NCI-H446 treated with DMSO at 0.1 percent for 48 hours (cell line): ENCODE measurements at regions not wholly inside any gene's neighbourhood (a gene's known extent, or its start where the extent isn't known, plus 50 kb on each side); places are given as distances from the start of the nearest gene placed in this dataset.

Source experiments
- DNase-seq: peaks from one replicate; lab custom pipeline; 2025; lab: John Stamatoyannopoulos, UW

DNA sequence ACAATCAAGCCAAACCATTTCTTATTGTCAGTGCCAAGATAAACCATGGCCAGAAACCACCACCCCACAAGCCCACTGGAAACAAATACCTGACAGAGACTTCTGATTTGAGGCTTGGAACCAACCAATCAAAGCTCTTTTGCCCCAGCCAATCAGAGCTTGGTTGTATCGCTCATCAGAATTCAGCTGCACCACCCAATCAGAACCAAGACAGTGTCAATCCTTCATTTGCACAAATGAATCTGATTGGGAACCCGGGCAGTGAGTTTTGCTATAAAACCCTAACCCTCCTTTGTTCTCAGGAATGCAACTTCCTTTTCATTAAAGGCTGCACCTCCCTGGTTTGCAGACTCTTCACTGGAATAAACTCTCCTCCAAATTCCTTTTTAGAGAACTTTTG is 87.4 kb downstream of the ELAPOR2 start:
- no peak for DNase-seq

DNA sequence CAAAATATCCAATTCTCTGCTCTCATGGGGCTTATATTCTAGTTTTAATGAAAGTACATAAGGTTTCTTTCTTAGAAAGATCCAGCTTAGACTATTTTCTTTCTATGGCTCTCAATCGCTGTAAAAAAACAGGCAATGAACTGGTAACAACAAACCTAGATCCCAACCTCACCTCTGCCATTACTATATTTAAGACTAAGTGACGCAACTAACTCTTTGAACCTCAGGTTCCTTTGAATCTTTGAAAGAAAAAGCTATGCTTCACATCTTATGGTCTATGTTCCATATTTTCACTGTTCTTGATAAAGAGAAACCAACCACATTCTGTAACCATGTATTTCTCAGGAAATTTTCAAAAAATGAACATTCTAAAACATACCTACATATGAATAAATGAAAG is 88.5 kb downstream of the ELAPOR2 start:
- DNase-seq, result no peak

DNA sequence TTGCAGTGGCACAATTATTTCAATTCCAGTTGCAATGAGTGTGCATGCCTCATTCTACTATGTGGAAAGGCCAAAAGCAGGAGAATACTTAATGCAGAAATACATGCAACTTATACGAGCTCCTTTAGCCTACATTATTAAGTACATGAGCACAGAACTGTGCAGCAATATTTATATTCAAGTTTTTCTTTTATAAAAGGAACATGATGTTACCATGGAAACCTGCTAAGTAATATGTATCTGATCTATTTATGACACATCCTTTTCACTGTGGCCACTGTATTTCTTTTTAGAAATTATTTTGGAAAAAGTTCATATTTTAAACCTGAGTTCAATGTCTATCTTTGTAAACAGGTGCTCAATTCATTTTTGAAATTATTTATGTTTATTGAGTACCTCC is 88.9 kb downstream of the ELAPOR2 start:
- no peak for DNase-seq

DNA sequence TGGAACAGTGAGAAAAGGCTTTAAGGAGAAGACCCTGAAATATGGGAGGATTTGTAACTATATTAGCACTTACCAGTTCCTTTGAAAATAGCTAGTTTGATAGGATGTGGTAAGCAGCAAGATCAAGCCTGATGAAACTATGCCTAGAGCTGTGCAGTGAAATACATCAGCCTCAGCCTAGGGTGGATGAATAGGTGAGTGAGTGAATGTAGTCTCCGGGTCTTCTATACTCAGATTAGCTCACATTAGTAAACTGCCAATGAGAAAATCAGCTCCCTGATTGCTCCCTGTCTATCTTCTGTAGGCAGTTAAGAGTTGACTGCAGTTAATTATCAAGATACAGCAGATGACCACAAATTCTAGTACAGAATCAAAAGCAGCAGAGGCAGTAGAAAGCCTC is 89.6 kb downstream of the ELAPOR2 start:
- DNase-seq, result no peak

DNA sequence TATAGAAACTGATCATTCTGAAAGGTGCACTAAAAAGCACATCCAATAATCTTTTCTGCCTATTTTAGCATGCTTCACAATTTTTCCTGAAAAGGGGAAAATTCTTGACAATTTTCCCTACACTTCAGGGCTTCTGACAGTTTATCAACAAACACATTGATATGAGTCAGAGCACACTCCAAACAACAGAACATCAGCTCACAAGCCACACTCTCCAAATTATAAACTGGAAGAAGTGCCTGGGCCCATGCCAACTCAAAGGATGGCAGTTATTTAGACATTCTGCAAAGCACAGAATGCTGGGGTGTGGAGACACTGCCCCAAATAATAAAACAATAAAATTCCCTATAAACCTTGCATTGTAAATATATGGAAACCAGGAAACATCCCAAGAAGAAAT is 90.8 kb downstream of the ELAPOR2 start:
- DNase-seq, result peak; percentile 40

DNA sequence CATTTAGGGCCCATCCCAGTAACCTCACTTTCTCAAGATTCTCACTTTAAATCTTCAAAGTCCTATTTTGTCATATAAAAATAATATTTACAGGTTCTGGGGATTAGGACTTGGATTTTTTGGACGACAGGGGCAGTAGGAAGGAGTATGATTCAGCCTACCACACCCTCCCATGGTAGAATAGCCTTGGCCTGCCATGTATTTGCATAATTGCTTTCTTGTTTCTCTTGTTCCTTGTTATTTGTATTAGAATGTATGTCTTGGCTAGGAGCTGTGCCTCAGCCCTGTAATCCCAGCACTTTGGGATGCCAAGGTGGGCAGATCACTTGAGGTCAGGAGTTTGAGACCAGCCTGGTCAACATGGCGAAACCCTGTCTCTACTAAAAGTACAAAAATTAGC is 92.5 kb downstream of the ELAPOR2 start:
- no peak for DNase-seq

DNA sequence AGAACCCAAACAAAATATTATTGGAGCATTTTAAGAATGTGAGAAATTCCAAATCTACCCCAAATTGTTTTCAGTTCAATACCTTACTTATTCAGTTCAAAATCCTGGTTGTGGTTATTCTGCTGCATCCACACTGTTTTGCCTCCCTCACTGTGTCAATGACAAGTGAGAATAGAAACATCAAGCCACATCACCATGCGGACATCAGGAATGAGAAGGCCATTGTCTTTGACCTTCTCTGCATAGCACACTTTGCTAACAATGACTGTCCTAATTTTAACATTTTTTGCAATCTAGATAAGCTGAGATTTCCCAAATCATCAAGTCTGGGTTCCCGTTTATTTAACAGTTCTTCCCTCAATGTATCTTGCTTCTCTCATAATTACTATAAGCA is 93.7 kb downstream of the ELAPOR2 start:
- DNase-seq, result no peak

DNA sequence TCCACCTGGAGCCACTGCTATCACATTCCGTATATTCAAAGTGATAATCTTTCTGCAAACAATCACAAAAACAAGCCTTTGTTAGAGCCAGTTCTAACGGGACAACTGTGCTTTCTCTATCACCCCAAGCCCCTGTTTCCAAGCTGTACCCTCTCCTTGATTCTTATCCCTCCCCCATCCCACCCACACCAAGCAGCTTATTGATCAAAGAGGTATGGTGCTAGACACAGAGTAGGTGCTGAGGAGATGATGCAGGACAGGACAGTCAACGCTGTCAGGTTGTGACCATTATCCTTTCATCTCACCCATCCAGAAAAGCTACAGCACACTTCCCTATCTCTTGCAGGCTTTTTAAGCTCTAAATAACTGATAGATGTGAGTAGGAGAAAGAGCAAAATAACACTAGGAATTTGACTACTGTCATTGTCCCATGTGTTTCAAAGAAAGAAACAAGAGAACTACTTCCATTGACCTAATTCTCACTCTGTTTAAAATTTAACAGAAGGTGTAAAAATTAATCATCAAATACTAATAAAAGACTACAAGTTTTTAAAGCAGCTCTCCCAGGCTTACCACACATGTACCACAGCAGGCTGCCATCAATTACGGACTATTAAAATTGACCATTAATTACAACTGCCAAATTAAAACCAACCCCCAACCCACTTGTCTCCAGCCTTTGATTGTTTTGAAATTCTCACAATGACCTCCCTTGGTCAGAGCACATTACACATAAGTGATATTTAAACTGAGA is 94.3 kb downstream of the ELAPOR2 start:
- no peak for DNase-seq

DNA sequence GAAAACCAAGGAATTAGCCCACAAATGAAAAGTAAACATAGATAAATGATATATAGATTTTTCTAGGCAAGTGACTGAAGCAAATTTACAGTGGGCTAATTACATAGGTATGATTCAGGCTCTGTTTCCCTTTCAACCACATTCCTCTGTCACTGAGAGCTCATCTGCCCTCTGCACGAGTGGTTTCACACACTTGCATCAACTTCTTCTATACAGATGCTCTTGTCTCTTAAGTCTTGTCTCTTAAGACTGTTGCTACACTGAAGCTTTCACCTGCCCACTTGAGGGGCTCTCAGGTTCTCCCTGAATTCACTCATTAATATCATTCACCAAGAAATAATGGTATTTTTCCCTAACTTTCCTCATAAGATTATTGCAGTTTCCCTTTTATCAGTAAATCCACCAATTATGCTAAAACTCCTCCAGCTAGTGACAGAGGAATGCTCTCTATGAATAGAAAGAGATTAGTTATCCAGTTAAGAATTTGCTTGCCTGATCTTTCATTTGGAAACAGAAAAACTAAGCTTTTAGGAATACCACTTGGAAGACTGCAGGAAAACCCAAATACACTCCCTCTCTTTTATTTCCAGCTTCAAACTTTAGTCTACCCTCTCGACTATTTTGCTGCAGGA is 95.7 kb downstream of the ELAPOR2 start:
- no peak for DNase-seq

DNA sequence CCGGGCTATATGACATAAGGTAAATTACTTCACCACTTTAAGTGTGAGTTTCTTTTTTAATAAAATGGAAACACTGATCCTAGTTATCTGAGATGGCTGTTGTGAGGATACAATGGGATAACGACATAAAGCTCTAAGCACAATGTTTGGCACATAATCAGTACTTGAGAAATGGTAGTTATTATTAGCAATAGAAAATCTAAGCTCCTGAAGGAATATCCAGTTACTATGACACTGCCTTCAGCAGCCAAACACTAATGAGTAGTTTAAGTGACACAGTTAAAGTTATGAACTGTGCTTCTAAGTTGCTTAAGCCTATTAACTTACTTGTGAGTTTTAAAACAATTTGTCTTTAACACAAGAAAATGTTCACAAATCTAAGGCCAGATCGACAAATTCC is 96.8 kb downstream of the ELAPOR2 start:
- DNase-seq, result no peak

DNA sequence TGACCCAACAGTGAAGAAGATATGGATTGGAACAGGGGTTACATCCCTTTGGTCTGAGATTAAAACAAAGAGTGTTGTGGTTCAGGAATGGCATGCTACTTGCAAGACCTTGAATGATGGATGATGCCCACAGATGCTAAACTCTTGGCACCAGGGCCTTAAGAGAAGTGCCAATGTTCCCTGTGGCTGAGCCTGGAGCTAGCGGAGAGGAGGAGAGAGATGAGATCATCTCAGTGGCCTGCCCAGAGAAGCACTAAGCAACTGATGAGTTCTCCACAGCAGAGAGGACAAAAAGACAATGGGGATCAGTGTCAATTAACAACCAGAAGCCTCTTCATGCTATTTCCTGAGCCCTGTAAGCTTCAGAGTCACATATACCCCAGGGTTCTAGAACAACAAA is 97.8 kb downstream of the ELAPOR2 start:
- peak; percentile 85 for DNase-seq

DNA sequence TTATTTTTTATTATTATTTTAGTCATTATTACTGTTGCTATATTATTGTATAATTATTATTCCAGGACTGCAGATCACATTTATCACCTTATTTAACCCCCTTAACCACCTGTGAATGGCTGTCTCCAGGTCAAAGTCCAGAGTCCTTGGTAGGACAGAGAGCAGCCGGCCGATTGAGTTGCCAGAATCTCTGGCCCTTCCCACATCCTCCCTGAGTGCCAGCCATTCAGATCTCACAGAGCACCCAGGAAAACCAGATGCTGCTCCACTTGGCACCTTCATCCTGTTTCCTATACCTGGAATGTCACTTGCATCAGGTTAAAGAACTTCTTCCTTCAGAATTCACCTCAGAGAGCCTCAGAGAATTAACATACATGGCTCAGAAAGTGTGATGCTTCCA is 101.1 kb downstream of the ELAPOR2 start:
- no peak for DNase-seq

DNA sequence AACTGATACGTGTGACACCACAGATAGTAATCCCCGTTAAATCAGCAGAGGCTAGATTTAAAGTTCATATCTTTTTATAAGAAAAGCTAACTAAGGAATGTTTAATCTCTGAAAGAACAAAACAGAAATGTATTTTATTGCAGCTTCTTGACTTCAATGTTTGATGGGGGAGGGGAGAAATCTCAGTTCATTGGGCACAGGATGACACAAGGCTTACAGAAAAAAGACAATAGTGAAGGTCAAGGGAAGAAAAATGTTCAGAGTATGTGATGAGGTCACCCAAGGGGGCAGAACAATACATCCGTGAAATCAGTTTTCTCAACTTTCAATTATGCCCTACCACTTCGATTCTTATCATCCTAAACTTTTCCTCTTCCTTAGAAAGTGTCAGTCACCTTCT is 102.9 kb downstream of the ELAPOR2 start:
- DNase-seq, result no peak

DNA sequence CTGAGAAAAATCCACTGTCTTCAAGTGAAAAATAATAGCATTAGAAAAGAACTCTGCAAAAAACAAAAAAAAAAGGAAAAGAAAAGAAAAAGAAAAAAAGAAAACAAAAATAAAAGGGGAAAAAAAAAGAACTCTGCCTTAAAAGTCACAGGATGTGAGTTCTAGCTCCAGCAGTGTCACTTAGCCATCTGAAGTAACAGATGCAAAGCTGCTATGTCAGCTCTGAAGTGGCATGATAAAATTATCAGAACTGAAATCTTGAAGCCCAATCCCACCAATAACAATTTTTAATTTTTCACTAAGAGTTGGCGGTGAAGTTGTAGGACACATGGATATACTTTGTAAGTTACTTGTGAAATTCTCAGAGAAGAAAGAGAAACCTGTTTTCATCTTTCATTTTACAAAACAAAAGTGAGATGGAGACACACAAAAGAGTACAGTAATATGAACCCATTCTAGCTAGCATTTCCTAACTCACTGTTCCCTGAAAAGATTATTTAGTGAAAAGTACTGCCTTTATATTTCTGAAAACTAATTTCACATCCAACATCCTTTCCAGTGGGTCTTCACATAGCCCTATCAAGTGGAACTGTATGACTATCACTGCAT is 103.5 kb downstream of the ELAPOR2 start:
- DNase-seq, result no peak

DNA sequence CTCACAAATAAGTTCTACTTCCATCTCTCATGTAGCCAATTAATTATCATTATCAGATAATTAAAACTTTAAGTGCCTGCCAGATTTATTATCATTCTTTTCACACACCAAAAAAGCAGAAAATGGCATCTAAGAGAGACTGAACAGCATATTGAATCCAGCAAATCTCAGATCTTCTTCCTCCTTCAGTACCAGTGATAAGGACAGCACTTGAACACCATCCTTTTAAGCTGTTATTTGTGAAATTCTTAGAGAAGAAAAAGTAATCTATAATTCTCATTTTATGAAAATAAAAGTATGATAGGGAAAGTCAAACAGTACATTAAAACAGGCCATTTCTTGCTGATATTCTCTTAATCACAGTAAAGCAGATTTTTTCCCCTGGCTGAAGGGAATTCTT is 104.5 kb downstream of the ELAPOR2 start:
- DNase-seq, result no peak

DNA sequence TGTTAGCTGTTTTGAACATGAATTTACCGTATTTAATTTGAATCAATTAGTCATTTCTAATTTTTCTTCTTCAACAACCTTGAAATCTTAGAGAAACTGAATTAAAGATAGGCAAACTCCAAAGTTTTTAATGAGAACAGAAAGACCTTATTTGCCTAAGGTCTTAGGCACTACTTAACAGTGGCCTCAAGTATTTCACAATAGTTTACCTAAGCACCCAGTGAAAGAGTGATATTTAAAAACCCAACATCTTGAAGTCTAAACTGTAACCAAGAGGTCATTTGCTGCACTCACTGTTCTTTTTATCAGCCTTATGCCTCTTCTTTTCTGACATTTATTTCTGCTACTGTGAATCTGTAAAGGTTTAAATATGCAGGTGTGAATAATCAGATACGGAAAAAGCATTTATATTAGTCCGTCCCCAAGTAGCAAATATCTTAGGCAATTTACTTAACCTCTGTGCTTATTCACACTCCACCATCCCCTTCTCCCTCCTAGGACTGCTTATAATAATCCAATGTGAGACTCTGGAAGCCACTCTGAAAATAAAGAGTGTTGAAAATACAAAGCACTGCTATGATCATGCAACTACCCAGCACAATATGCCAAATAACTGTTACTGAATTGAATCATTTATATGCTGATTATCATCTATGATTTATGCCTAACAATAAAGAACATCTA is 105.7 kb downstream of the ELAPOR2 start:
- DNase-seq, result no peak

DNA sequence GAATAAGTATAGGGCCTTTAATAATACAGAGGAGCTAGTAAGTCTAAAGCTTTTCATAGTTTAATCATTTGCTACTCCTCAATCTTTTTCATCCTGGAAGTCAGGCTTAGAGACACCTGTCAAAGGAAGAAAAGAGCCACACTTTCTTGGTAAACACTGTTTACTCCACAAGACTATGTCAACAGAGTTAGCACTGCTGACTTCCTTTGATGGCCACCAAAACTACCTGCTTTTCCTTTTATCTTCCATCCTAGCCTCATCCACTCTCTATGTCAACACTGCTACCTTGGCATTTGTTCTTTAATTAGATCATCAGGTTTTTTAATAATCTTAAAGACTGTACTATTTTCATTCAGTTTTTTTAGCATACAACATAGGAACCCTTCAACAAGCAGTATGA is 106.2 kb downstream of the ELAPOR2 start:
- no peak for DNase-seq

DNA sequence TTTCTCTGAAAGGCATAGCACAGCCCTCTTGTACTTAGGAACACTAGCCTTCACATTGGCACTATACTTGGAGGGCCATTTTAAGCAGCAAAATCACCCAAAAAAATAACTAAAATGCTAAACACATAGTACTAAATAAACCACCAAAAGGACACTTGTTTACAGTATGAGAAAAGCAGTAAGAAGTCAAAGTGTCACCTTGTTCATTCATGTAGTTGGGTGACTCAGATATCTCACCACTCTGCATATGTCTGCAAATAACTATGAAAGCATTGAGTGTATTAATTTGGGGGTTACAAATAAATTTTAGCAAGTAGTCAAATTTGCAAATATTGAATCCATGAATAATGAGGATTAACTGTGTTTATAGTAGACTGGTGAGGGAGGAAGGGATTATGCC is 107.6 kb downstream of the ELAPOR2 start:
- no peak for DNase-seq

DNA sequence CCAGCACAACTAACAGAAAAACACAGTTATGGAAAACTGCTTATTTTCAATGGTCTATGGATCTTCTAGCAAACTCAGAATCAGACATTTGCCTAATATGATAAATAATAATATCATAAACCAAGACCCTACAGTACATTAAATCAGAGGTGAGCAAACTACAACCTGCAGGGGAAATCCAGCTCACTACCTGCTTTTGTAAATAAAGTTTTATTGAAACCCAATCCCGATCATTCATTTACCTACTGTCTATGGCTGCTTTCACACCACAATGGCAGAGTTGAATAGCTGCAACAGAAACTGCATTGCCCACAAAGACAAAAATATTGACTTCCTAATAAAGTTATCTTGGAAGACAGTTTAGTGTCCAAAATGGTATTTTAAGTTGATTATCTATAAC is 108.5 kb downstream of the ELAPOR2 start:
- no peak for DNase-seq

DNA sequence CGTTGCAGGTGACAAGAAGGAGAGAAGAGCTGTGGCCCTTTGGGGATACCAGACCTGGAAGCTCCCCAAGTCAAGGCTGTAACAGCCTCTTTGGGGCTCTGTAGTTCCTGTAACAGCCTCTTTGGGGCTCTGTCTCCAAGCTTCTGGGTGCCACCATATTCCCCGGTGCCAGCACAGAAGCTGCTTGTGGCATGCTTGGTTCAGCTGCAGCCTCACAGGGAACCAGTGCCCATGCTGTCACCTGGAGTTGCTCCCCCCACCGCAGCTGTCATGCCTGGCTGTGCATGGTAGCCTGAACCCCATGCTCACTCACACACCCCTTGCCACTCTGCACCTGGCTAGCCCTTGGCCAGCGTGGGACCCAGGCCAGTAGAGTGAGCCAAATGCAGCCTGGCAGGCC is 109.1 kb downstream of the ELAPOR2 start:
- DNase-seq, result no peak

DNA sequence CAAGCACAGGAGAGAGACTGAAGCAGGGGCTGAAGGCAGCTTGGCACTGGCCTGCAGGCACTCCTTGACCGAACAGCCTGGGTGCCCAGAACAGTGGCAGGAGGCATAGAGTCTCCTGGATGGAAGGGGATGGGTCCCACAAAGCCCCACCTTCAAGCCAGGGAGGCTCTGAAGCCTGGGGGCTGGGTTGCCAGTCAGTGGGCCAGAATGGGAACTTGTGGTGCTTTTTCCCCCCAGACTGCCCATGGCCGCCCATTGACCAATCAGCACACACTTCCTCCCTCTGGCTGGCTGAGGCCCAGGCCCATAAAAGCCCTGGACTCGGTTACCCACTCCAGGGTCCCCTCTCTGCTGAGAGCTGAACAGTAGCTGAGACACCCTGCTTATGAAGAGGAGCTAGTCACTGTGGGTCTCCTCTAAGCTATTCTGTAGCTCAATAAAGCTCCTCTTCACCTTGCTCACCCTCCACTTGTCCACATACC is 109.6 kb downstream of the ELAPOR2 start:
- no peak for DNase-seq

DNA sequence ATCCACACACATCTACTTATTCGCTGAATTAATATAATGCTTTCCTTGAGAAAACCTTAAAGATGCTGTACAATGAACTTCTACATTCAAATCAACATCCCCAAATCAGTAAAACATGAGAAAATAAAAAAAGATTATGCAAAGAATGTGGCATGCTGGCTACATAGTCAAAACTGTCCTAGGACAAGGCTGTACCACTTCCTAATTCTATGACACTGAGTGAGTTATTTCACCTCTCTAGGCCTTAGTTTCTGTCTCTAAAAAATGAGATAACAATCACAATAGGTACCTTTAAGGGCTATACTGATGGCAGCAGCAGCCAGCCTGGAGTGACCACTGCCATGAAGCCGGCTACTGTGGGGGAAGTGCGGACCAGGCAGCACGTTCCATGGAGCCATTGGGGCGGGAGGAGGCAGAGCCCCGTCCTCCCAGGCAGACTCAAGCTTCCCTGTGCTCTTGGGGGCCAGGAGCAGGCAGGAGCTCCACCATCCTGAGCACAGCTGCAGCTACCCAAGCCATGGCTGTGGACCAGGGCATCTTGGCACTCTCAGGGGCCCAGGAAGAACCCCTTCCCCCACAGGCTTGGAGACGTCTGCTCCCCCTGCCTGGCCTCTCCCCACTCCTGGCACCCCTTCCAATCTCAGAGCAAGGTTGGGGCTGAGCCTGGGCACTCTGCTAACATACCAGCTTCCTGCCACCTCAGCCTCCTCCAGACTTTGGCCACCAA is 110.2 kb downstream of the ELAPOR2 start:
- DNase-seq, result no peak
